ENCODE measurements at regions not wholly inside any gene's neighbourhood (a gene's known extent, or its start where the extent isn't known, plus 50 kb on each side); places are given as distances from the start of the nearest gene placed in this dataset.

- ChIA-PET CTCF (no interaction called here), POLR2A (no interaction called here)
- DNase-seq (ENCODE audit: low read depth, low spot score) (no peak), FAIRE-seq (no peak)
- H3K4me3 ChIP-seq (replicated peaks in 1 of 3; ENCODE audit: insufficient read depth in 1 of 3, low read depth in 1 of 3, low read length in 3 of 3), result no peak overlapping the region
- peaks cover 2% of the 10 kb centered on the region for H3K9me3 ChIP-seq (replicated peaks; ENCODE audit: control insufficient read depth, insufficient read depth, low read length)
- H4K20me1 ChIP-seq (replicated peaks; ENCODE audit: control insufficient read depth, extremely low read depth, insufficient read depth, low read length), result no peaks in the 10 kb centered on the region
- dilution Hi-C loops (cut with MboI; ENCODE audit: extremely low pct_ligation_motif_present, low sequenced_read_pairs), result no loop called here
- no TSS peak for BruUV-seq (replicated peaks)
- no peak overlapping the region for H3K4me2 ChIP-seq (ENCODE audit: insufficient read depth, low read length)
- H3K27me3 ChIP-seq (ENCODE audit: control insufficient read depth in 2 of 2, insufficient read depth in 2 of 2, low read length in 2 of 2), result no peaks in the 10 kb centered on the region
- no peak overlapping the region for H3K27ac ChIP-seq (ENCODE audit: insufficient read depth, low read depth, low read length)
- no peaks in the 10 kb centered on the region for H3K4me1 ChIP-seq (ENCODE audit: control insufficient read depth, extremely low read depth, insufficient read depth, low read length)
- TF ChIP-seq MYC (IDR thresholded peaks at IDR 0.05; ENCODE audit: low read depth, low read length) (no peak), POLR2AphosphoS5 (IDR thresholded peaks at IDR 0.05; ENCODE audit: insufficient read depth, low read depth, low read length) (no peak), POLR2A (IDR thresholded peaks at IDR 0.05; ENCODE audit: low read depth, low read length) (no peak), GATA2 (IDR thresholded peaks at IDR 0.05; ENCODE audit: insufficient read depth, insufficient read length, low read depth, low read length) (no peak), EZH2 (IDR thresholded peaks at IDR 0.05; ENCODE audit: borderline replicate concordance, low read depth, low read length, severe bottlenecking) (no peak), JUN (IDR thresholded peaks at IDR 0.05; ENCODE audit: borderline replicate concordance, insufficient read depth, insufficient read length, low read depth) (no peak), FOS (IDR thresholded peaks at IDR 0.05; ENCODE audit: borderline replicate concordance, insufficient read depth, low read length) (no peak), CTCF (IDR thresholded peaks at IDR 0.05; ENCODE audit: extremely low read depth in 1 of 2, insufficient read depth in 1 of 2, low read depth in 1 of 2, low read length in 2 of 2) (no peak), MAX (IDR thresholded peaks at IDR 0.05; ENCODE audit: insufficient read depth, insufficient read length) (no peak)
- intact Hi-C loops (cut with micrococcal nuclease), result no loop called here
- no peaks in the 10 kb centered on the region for H3K79me2 ChIP-seq (ENCODE audit: control insufficient read depth, insufficient read depth, low read length)
- no peak overlapping the region for H3K9ac ChIP-seq (replicated peaks; ENCODE audit: extremely low read depth, insufficient read depth, low read length)
- H3K9me1 ChIP-seq (replicated peaks; ENCODE audit: control insufficient read depth, extremely low read depth, insufficient read depth, low read length), result no peaks in the 10 kb centered on the region
- H3K36me3 ChIP-seq (ENCODE audit: control insufficient read depth in 2 of 2, extremely low read depth in 1 of 2, insufficient read depth in 2 of 2, low read length in 2 of 2), result no peaks in the 10 kb centered on the region
- no peak overlapping the region for H2AFZ ChIP-seq (ENCODE audit: low read depth, low read length)
These were observed 298.6 kb downstream of the DHX15 start for GRCh38 chr4:24285759-24286158.

Data from endothelial cell of umbilical vein (primary cell).